ENCODE measurements at regions not wholly inside any gene's neighbourhood (a gene's known extent, or its start where the extent isn't known, plus 50 kb on each side); places are given as distances from the start of the nearest gene placed in this dataset.

GRCh38 chr13:65943708-65944107 is 1286.4 kb downstream of the PCDH9 start:
- Histone ChIP-seq H3K23ac (ENCODE audit: low read depth, low read length) (no peak overlapping the region), H3K9ac (ENCODE audit: low read depth, low read length) (no peak overlapping the region), H3K4me2 (ENCODE audit: low read depth, low read length) (no peak overlapping the region), H2BK15ac (ENCODE audit: low read depth, low read length) (no peak overlapping the region), H3K27me3 (ENCODE audit: control insufficient read depth, insufficient read depth, low read length) (no peaks in the 10 kb centered on the region), H4K91ac (ENCODE audit: insufficient read depth, low read depth, low read length) (no peak overlapping the region), H3K27ac (ENCODE audit: insufficient read depth, low read length) (no peak overlapping the region), H3K4me3 (ENCODE audit: insufficient read depth, low read depth, low read length) (no peak overlapping the region), H3K4me1 (ENCODE audit: control insufficient read depth, insufficient read depth, low read length) (no peaks in the 10 kb centered on the region), H3K79me1 (ENCODE audit: low read depth in 1 of 2, low read length in 2 of 2) (no peaks in the 10 kb centered on the region), H3K56ac (ENCODE audit: extremely low read depth, insufficient read depth, low read length) (no peak overlapping the region), H3K9me3 (ENCODE audit: control insufficient read depth, insufficient read depth, low read length) (no peaks in the 10 kb centered on the region), H2BK120ac (ENCODE audit: low read depth, low read length) (no peak overlapping the region), H3K9me1 (ENCODE audit: insufficient read depth, low read length) (no peaks in the 10 kb centered on the region), H2BK5ac (ENCODE audit: low read depth, low read length, poor library complexity, severe bottlenecking) (no peak overlapping the region), H3K4ac (ENCODE audit: low read depth, low read length) (no peak overlapping the region), H2AK5ac (ENCODE audit: low read depth, low read length) (no peak overlapping the region), H4K20me1 (ENCODE audit: insufficient read depth, low read length) (no peaks in the 10 kb centered on the region), H2BK20ac (ENCODE audit: low read depth, low read length) (no peak overlapping the region), H4K8ac (ENCODE audit: low read depth in 2 of 2, low read length in 2 of 2) (no peak overlapping the region), H3K18ac (ENCODE audit: low read depth, low read length) (no peak overlapping the region), H4K5ac (ENCODE audit: low read depth, low read length) (no peak overlapping the region), H2AK9ac (replicated peaks; ENCODE audit: low read depth, low read length, poor library complexity) (no peak overlapping the region), H3K36me3 (ENCODE audit: control insufficient read depth, insufficient read depth, low read length) (no peaks in the 10 kb centered on the region), H3K14ac (replicated peaks; ENCODE audit: low read depth, low read length) (no peak overlapping the region), H2AFZ (replicated peaks; ENCODE audit: low read length, poor library complexity) (no peak overlapping the region)
- WGBS, 2 experiments (ENCODE audit: extremely low coverage in 2 of 2, insufficient read length in 1 of 2), result no CpG with 5 or more reads among the region's 3 CpGs
- dilution Hi-C loops (cut with HindIII; ENCODE audit: low sequenced_read_pairs, unreplicated experiment) (no loop called here), in situ Hi-C loops (cut with MboI; ENCODE audit: low sequenced_read_pairs) (no loop called here), intact Hi-C loops (cut with micrococcal nuclease) (no loop called here)
- POLR2A ChIA-PET (ENCODE audit: unreplicated experiment), result no interaction called here
- no peak for ATAC-seq (ENCODE audit: low read depth)
- CTCF ChIA-PET, result interaction anchor here (0.6 kb wide), 1 partner anchor 87 kb away, joined by 3 read pairs; no protein-coding TSS in a partner anchor
- no TSS peak for BruUV-seq (replicated peaks)
- no peak for DNase-seq
- TF ChIP-seq CHD1 (IDR thresholded peaks at IDR 0.05; ENCODE audit: low read depth, low read length) (no peak), POLR2A (IDR thresholded peaks at IDR 0.05; ENCODE audit: low read depth, low read length) (no peak), RFX5 (IDR thresholded peaks at IDR 0.05; ENCODE audit: low read depth, low read length) (no peak), SMC3 (IDR thresholded peaks at IDR 0.05; ENCODE audit: low read depth, low read length) (no peak), NFE2L2 (IDR thresholded peaks at IDR 0.05; ENCODE audit: low read depth, low read length) (no peak), CEBPB (IDR thresholded peaks at IDR 0.05; ENCODE audit: low read depth, low read length) (no peak), MAZ (IDR thresholded peaks at IDR 0.05; ENCODE audit: borderline replicate concordance, low read depth, low read length) (no peak), RAD21 (IDR thresholded peaks at IDR 0.05; ENCODE audit: low read length) (no peak), USF2 (IDR thresholded peaks at IDR 0.05; ENCODE audit: low read depth, low read length) (no peak), RCOR1 (IDR thresholded peaks at IDR 0.05; ENCODE audit: insufficient replicate concordance, low read length) (no peak), BHLHE40 (IDR thresholded peaks at IDR 0.05; ENCODE audit: low read depth, low read length) (no peak), MAFK (IDR thresholded peaks at IDR 0.05; ENCODE audit: low read depth, low read length) (no peak), FOS (IDR thresholded peaks at IDR 0.05; ENCODE audit: low read depth, low read length) (no peak)
